ENCODE measurements at regions not wholly inside any gene's neighbourhood (a gene's known extent, or its start where the extent isn't known, plus 50 kb on each side); places are given as distances from the start of the nearest gene placed in this dataset.

DNA sequence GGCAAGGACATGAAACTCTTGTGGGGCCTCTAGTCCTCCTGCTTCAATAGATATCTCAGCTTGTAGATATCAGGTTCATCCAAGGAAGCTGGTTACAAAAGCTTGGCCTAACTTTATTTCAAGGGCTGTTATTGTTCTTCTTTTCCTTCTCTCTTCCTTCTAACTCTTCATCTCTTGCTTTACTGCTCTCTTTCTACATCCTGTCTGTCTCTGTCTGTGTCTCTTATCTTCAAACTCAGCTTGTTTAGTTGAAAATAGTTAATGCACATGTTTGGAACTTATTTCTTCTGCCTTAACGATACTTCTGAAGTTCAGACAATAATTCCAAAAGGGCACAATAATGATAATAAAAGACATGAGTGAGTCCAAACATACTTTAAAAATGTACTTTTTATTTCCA is 393.9 kb downstream of the NXPH1 start:
- TF ChIP-seq, protein P1, sequence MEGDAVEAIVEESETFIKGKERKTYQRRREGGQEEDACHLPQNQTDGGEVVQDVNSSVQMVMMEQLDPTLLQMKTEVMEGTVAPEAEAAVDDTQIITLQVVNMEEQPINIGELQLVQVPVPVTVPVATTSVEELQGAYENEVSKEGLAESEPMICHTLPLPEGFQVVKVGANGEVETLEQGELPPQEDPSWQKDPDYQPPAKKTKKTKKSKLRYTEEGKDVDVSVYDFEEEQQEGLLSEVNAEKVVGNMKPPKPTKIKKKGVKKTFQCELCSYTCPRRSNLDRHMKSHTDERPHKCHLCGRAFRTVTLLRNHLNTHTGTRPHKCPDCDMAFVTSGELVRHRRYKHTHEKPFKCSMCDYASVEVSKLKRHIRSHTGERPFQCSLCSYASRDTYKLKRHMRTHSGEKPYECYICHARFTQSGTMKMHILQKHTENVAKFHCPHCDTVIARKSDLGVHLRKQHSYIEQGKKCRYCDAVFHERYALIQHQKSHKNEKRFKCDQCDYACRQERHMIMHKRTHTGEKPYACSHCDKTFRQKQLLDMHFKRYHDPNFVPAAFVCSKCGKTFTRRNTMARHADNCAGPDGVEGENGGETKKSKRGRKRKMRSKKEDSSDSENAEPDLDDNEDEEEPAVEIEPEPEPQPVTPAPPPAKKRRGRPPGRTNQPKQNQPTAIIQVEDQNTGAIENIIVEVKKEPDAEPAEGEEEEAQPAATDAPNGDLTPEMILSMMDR (IDR thresholded peaks at IDR 0.05) = no peak

DNA sequence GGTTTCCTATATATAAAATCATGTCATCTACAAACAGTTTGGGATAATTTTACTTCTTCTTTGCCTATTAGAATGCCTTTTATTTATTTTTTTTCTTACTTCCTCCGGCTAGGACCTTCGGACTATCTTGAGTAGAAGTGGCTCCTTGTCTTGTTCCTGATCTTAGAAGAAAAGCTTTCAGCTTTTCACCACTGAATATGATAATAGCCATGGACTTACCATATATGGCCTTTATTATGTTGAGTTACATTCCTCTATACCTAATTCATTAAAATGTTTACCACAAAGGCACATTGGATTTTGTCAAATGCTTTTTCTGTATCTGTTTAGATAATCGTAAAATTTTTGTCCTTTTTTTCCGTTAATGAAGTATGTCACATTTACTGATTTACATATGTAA is 395.7 kb downstream of the NXPH1 start:
- no peaks in the 10 kb centered on the region for H3K36me3 ChIP-seq
- H3K9me3 ChIP-seq = no peaks in the 10 kb centered on the region
- DNase-seq = no peak
- intact Hi-C loops (cut with DNase I) = no loop called here
- H3K4me1 ChIP-seq = no peaks in the 10 kb centered on the region
- TF ChIP-seq, protein P1 (IDR thresholded peaks at IDR 0.05) = no peak
- no peak for ATAC-seq
- H3K4me3 ChIP-seq = no peak overlapping the region
- no peak overlapping the region for H3K27ac ChIP-seq
- no peaks in the 10 kb centered on the region for H3K27me3 ChIP-seq

More for the DNA sequence above, 393.9 kb downstream of the NXPH1 start:
- no peaks in the 10 kb centered on the region for H3K27me3 ChIP-seq
- H3K27ac ChIP-seq = no peak overlapping the region
- no peaks in the 10 kb centered on the region for H3K36me3 ChIP-seq
- no peak for DNase-seq
- intact Hi-C loops (cut with DNase I) = no loop called here
- no peak for ATAC-seq
- no peak overlapping the region for H3K4me3 ChIP-seq
- no peaks in the 10 kb centered on the region for H3K9me3 ChIP-seq
- no peaks in the 10 kb centered on the region for H3K4me1 ChIP-seq

DNA sequence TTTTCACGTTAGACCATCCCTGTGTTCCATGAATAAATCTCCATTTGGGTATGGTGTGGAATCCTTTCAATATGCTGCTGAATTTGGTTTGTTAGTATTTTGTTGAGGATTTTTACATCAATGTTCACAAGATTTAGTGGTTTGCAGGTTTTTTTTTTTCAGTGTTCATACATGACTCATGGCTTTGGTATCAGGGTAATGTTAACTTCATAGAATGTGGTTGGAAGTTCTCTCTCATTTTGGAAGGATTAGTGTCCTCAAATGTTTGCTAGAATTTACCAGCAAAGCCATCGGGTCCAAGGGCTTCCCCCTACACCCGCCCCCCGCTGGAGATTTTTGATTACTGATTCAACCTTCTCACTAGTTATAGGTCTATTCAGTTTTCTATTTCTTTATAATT is 398.0 kb downstream of the NXPH1 start:
- Histone ChIP-seq H3K27me3 (no peaks in the 10 kb centered on the region), H3K36me3 (no peaks in the 10 kb centered on the region), H3K9me3 (no peaks in the 10 kb centered on the region), H3K4me3 (no peak overlapping the region), H3K4me1 (no peaks in the 10 kb centered on the region), H3K27ac (no peak overlapping the region)
- no peak for DNase-seq
- no peak for ATAC-seq
- intact Hi-C loops (cut with DNase I) = no loop called here
- TF ChIP-seq, protein P1 (IDR thresholded peaks at IDR 0.05) = no peak

DNA sequence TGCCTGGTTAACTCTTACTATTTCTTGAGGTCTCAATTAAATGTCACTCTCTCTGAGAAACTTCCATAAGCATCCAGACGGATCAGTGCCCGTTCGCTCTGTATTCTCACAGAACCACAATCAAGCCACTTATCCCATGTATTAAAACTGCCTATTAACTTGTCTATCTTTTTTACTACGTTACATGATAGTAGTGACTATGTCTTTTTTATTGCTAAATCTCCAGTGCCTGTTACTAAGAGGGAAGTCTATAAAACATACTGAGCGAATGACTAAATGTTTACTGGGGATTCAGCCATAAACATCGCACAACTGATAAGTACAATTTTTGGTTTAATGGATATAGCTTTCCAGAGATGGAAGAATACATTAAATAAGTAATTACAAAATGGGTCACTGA is 399.9 kb downstream of the NXPH1 start:
- TF ChIP-seq, protein P1 (IDR thresholded peaks at IDR 0.05) = no peak
- Histone ChIP-seq H3K9me3 (no peaks in the 10 kb centered on the region), H3K27me3 (no peaks in the 10 kb centered on the region), H3K27ac (no peak overlapping the region), H3K4me1 (no peaks in the 10 kb centered on the region), H3K36me3 (no peaks in the 10 kb centered on the region), H3K4me3 (no peak overlapping the region)
- ATAC-seq (no peak), DNase-seq (no peak)
- intact Hi-C loops (cut with DNase I) = no loop called here

DNA sequence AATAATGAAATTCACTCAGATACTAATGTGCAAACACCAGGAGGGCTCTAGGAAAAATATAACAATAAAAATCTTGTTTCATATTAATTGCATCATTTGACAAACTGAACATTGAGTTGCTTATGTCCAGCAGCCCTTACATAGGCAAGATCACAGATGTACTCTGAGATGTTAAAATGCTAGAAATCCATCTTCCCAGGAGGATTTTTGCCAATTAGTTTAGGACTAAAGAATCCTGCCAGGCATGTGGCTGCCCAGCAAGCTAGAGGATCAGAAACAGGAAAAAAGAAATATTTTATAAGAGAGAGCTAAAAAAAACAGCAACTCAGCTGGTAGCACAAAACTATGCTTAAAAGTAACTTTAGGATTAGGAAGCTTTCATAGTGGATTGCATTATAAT is 407.8 kb downstream of the NXPH1 start:
- intact Hi-C loops (cut with DNase I) = no loop called here

More for the DNA sequence above, 407.8 kb downstream of the NXPH1 start:
- Histone ChIP-seq H3K36me3 (no peaks in the 10 kb centered on the region), H3K4me3 (no peak overlapping the region), H3K4me1 (no peaks in the 10 kb centered on the region), H3K27ac (no peak overlapping the region), H3K9me3 (peaks cover 0 to 6% of the 10 kb centered on the region in 2 donors), H3K27me3 (no peaks in the 10 kb centered on the region)
- no peak for DNase-seq
- TF ChIP-seq, protein P1 (IDR thresholded peaks at IDR 0.05) = no peak
- no peak for ATAC-seq

Measured in left lung (tissue), 4 donors.